ENCODE measurements at regions not wholly inside any gene's neighbourhood (a gene's known extent, or its start where the extent isn't known, plus 50 kb on each side); places are given as distances from the start of the nearest gene placed in this dataset.

DNA sequence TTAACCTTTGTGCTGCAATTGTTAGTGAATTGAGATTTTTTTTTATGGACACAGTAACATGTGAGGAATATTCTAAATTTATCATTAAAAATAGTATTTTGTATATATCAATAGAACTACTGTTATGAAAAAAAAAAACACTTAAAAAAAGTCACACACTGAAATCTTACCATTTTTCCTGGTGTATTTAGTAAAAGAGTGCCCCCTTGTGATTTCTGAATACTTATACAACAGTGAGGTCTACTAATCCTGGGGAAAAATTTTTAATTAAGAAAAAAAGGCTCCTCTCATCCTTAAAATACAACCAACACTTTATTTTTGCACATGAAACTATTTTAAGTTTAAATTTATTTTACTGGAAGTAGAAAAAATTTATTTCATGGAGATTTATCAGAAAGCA is 56.4 kb upstream of the SPOCK3 start:
- no peak for DNase-seq (ENCODE audit: low read depth in 2 of 2)

DNA sequence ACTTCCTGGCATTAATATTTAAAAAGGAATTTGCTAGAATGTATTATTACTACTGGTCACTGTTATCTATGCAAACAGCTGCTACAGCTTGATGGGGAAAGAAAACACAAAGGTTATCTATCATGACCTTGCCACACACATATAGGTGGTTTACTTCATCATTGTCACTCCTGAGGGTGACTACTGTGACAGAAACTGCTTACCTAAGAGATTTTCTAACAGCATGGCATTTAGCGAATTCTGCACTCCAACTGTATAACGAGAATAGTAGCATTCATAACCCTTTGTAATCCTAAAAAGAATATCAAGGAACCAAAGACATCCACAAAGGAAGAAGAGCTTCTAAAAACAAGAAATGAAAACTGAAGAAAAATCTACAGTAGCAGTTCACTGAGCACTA is 74.6 kb upstream of the SPOCK3 start:
- DNase-seq (ENCODE audit: low read depth in 2 of 2): no peak

DNA sequence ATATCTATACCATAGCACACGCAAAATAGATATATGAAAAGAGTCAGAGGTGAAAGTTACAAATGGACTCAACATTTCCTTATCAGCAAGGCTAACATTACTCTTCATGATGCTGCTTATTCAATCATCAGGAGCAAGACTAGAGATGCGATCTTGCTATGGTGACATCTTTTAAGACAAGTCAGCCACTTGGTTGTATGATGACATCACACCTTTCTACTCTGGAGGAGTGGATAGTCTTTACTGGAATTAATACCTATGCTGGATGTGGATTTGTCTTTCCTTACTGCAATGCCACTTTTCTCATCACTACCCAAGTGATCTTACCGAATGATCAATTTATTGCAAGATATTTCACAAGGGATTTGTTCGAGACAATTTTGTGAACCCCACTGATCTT is 87.0 kb upstream of the SPOCK3 start:
- no peak for DNase-seq (ENCODE audit: low read depth in 2 of 2)

DNA sequence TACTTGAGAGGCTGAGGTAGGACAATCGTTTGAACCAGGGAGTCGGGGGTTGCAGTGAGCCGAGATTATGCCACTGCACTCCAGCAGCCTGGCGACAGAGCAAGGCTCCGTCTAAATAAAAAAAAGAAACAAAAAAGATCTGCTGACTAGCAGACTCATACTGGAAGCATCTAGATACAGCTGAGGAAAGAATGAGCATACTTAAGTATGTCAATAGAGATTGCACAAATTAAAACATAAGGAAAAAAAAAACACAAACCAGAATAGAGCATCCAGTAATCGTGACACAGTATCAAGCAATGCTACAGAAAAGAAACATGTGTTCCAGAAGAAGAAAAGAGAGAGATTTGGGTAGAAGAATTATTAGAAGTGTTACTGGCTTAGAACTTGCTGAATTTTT is 105.5 kb upstream of the SPOCK3 start:
- DNase-seq (ENCODE audit: low read depth in 2 of 2): no peak

DNA sequence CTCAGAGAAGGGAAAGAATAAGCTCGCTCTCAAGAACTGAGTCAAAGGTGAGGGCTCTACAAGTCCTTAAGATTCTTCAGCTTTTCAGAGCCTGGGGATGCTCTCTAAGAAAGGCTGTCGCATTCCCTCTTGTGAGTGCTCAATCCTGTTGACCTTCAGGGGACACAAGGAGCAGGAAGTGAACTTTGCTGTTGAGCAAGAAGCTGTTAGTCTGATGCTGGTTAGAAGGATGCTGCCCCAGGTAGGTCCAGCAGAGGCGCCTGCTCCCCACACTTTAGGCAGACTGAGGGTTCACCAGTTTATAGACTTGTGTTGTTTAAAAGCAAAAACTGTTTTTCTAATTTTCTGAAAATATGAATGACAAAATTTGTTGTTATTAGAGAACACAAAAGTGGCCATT is 125.4 kb upstream of the SPOCK3 start:
- no peak for DNase-seq (ENCODE audit: low read depth in 2 of 2)

DNA sequence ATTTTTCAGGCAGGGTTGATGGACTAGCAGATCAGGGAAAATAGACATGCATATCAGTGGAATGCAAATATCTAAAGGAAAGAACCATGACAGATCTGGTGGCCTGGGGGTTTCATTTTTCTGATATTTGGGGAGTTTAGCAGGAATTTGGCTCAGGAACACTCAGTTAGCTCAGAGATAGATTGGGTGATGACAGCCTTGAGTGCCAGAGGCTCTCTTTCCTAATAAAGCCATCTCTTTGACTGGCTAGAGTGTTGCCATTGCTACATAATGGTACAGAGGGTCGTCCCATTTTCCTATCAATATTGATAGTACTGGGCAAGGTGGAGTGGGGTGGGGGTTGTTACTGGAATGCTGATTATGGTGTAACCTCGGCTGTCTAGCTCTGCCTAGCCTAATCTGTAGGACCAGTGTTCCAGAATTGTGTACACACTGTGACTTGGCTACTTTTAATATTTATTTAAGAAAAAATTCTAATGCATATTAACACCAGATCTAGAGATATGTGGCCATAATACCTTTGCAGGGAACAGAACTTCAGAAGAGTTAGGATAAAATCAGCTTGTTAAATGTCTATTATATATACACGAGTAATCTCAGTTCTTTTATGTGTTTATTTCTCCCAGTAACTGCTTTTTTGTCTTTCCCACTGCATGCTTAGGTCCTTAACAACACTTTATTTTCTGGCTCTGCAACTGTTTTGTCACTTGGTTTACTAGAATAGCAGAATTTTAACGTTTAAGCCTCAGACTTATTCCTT is 145.0 kb upstream of the SPOCK3 start:
- DNase-seq (ENCODE audit: low read depth in 2 of 2): no peak

DNA sequence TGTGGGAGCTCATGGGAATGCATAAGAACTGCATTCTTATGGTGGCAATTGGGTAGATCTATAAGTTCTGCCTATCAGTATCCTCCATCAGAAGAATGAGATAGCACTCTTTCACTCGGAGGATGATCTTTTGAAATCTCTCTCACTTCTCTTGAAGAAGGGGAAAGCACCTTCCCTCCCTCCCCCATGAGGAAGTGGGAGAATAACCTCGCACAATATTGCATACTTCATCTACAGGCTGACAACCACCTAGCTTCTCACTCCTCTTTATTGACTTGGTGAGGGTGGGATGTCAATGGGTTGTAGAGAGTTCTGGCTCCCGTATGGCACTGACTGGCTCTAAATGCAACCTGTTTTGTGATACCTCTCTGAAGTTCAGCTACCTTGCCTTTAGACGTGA is 146.7 kb upstream of the SPOCK3 start:
- no peak for DNase-seq (ENCODE audit: low read depth in 2 of 2)

DNA sequence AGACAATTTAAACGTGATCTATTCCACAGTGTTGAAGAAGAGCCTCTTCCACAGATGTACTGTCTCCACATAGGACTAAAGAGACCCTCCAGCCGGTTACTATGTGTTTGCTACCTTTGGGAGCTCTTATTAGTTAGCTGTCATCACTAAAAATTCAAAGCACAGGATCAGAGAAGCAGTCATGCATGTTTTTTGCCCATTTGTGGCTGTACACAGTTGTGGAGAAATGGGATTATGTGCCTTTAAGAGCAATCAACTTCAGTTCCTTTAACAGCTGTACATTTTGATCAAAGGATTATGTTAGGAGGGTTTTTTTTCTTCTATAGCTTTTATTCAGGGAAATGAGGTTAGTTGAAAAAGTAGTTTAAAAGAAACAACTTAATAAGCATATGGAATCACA is 149.0 kb upstream of the SPOCK3 start:
- no peak for DNase-seq (ENCODE audit: low read depth in 2 of 2)

DNA sequence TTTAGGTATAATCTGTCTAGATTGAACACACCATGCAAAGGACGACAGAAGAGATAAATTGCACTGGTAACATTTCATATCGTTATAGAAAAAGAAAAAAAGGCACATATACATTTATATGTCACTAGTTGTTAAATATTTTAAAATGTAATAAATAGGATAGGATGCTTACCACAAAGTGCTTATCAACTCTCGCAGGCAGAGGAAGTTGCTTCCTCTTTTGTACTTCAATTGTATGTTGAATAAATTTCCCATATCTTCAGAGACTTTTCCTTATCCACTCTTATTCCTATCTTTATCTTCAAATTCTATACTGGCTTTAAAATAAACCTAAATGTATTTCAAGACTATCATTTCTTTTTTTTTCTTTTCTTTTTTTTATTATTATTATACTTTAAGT is 163.3 kb upstream of the SPOCK3 start:
- DNase-seq (ENCODE audit: low read depth in 2 of 2): no peak

DNA sequence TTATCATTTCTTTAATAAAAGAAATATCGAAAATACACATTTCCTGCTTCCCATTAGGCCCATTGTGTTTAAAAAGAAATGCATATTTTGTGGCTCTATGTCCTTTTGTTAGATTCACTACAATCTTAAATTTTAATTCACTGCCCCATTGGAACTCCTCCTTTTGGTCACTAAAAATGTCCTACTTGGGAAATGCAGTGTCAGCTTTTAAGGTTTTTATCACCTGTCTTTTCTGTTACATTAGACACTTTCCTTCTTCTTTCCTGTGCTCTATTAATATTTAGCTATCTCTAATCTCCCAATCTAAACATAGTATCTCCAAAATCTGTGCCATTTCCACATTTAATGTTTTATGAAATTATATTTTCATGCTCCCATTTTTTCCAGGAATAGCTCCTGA is 164.9 kb upstream of the SPOCK3 start:
- DNase-seq (ENCODE audit: low read depth in 2 of 2): no peak

DNA sequence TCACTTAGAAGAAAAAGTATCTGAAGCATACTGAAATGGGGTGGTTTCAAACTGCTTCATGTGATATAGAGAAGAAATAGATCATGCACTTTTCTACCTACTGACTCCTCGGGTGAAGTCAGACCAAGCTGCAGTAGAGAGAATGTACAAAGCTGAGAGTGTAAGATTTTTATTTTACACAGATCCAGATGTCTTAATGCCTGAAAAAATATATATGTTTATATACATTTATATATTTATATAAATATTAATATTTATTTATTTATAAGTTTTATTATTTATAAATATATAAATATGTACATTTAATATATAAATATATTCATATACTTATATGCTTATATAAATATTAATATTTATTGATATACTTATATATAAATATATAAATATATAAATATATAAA is 171.9 kb upstream of the SPOCK3 start:
- DNase-seq (ENCODE audit: low read depth in 2 of 2): no peak

DNA sequence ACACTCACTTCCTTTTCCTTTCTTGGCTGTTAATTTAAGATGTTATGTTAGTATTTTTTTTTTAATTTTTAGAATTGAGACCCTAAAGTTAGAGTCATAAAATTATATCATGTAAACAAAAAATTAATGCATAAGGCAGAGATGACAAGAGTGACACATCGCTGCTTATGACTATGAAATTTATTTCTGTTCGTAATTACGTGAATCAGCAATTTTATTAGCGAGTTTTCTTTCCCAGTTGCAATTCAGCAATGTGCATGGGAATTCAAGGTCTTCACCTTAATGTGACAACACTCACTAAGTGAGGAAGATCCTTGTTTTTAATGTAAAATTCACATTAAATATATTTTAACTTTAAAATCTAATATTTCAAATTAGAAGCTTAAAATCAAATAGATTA is 181.2 kb upstream of the SPOCK3 start:
- no peak for DNase-seq (ENCODE audit: low read depth in 2 of 2)

DNA sequence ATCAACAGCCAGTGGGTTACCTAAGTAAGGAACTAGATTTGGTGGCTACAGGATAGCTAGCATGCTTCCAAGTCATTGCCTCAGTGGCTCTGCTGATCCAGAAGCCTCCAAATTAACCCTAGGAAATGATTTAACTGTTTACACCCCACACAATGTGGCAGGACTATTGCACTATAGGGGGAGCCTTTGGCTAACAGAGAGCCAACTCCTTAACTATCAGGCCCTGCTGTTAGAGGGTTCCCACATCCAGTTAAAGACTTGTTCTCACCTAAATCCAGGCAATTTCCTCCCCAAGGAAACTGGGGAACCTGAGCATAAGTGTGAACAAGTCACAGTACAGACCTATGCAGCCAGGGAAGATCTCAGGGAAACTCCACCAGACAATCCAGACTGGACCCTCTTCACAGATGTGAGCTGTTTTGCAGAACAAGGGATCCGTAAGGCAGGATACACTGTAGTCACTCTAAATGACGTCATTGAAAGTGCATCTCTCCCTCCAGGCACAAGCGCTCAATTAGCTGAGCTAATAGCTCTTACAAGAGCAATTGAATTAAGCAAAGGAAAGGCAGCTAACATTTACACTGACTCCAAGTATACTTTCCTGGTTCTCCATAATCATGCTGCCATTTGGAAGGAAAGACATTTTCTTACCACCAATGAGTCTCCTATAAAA is 185.3 kb upstream of the SPOCK3 start:
- no peak for DNase-seq (ENCODE audit: low read depth in 2 of 2)

DNA sequence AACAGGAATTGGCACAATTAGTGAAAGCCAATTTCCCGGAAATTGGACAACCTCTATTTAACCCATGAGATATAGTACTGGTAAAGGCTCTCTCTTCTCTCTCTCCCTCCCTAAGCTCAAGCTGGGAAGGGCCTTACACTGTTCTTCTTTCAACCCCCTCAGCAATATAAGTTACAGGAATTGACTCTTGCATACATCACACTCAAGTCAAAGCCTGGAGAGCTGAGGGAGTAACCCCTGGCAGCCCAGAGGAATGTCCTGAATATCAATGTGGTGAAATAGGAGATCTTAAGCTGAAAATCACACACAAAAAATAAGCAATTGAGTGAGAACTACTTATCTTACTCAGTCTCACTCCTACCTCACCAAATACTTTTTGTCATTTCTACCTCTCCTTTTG is 186.9 kb upstream of the SPOCK3 start:
- no peak for DNase-seq (ENCODE audit: low read depth in 2 of 2)

DNA sequence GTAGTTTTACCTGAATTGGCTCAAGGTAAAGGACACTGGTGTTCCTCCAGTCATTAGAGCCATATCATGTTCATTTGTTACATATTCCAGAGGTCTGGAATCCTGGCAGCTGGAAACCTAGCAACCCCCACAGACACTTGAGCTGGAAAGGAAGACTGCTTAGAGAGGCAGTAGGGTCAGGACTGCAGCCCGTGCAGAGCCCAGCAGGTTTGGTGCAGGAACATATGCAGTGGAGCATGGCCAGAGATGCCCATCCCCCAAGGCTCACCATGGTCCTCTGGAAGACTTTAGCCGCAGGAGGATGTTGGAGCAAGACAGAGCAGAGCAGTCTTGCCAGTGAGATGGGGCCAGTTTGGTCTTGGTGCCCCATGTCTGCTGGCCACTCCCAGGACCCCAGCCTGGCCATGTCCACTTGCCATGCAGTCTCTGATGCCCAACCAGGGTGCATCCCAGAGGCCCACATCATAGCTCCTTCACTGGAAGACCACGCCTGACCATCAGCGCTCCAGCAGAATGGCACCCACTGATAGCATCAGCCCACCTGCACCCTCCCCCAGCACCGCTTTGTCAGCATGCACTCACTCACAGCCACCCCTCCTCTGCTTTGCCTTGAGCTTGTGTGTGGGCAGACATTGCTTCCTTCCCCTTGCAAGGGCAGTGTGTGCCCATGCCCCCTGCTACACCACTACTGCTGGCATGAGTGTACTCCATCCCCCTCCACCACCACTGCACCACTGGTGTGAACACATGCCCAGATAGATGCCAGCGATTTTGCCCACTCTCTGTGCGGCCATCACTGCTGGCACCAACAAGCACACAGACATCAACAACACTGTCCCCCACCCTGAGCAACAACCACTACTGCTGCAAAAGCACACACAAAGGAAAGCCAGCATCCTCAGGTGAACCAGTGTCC is 190.3 kb upstream of the SPOCK3 start:
- DNase-seq (ENCODE audit: low read depth in 2 of 2): no peak

DNA sequence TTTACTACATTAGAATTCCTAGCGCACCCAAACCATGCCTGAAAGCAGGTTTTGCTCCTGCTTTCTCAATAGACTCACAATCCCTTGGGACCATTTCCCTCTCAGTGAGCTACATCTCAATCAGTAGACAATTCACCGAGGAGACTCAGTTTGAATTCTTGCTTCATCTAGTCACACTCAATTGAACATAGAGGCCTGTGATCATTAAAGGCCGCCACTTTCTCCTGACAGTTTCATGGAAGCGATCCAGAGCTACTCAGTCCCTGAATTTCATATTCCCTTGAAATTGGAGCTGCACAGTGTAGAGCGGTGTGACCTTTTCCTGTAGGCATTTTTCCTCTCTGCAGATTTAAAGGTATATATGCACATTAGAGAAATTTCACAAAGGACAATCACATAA is 193.9 kb upstream of the SPOCK3 start:
- no peak for DNase-seq (ENCODE audit: low read depth in 2 of 2)

DNA sequence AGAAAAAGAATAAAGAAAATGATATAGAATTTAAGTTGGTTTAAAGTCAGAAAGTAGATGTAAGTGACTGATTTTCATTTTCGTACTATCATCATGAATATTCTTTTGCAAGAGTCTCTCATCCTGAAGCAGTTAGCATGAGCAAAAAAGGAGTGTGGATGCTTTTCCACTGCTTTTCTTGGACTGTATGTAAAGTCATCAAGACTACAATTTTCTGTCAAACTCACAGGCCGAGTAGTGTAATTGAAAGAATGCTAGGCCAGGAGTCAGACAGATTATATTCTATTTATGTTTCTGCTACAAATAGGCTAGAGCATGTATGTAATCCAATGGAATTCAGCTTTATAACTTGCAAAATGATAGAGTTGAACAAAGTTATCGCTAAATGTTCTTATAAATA is 197.1 kb upstream of the SPOCK3 start:
- DNase-seq (ENCODE audit: low read depth in 2 of 2): no peak

DNA sequence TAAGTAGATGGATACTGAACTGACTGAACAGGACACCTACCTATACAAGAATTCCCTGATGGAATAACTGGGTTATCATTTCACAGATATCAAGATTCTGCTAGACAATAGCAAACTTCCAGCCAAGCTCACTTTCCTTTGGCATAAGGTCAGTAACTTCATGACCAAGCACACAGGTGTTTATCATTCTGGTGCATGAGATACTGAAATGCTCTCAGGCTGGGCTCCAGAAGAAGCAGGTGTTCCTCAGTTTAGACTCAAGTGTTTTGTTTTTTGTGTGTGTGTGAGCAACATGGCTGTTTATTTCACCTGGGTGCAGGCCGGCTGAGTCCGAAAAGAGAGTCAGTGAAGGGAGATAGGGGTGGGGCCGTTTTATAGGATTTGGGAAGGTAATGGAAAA is 201.5 kb upstream of the SPOCK3 start:
- no peak for DNase-seq (ENCODE audit: low read depth in 2 of 2)

DNA sequence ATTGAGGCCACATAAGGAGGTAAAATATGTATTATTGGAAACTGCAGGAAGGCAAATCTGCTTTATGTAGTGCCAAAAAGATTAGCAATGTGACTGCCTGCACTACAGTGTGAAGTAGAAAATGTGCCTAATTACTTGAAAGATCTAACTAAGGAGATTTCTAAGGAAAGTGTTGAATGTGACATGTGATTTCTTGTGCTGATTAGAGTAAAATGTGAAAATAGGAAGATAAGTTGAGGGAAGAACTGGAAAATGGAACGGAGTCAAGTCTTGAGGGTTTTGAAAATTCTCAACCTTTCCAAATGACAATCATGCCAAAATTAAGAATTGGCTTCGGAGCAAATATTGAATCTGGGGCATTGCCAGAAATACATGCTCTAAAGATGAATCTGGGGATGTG is 209.5 kb upstream of the SPOCK3 start:
- DNase-seq (ENCODE audit: low read depth in 2 of 2): no peak

DNA sequence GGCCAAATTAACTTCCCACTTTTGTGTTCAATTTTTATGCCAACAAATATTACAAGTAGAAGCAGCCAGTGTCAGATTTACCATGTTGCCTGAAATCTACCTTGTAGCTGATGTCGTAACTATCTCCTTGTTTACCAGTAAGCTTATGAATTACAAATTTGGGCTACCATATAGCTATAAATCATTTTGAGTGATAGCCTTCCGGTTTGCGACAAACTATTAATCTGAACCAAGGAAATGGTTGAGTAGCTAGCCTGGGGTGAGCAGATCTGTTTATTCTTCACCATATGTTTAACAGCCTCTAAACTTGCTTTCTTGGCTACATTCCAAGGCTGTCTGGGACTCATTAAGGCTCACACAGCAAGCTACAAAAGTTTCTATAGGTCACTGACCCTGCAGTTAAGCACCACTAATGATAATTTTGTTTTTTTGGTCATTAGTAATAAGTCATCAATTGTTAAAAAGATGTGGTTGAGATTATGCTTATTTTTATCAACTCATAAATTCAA is 218.7 kb upstream of the SPOCK3 start:
- no peak for DNase-seq (ENCODE audit: low read depth in 2 of 2)

DNA sequence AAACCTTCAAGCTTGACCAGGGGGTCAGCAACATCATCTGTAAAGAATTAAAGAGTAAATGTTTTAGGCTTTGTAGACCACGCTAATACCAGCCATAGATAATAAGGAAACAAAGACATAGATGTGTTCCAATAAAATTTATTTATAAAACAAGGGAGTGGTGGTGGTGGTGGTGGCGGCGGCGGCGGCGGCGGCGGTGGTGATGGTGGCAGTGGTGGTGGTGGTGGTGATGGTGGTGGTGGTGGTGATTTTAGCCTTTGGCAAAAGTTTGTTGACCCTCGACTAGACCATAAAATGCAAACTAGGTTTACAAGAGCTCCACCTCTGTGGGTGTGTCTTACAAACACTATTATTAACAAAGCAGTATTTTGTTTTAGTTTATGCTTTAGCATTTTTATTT is 222.3 kb upstream of the SPOCK3 start:
- DNase-seq (ENCODE audit: low read depth in 2 of 2): no peak

DNA sequence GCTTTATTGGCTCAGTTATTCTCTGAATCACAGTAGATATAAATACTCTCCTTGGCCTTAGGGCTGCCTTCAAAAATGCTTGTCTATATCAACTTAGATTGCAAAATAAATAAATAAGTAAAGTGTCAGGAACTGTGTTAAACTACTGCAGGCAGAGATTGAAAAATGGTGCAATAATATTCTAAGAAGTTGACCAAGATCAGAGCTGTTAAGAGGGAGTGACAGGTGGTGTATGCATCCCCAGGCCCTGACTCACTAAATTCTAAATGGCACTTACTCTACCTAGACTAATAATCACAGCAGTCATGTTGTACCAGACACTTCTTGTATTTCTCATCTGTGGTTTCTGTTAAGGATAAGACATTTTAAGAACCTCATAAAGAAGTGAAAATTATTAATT is 235.1 kb upstream of the SPOCK3 start:
- DNase-seq (ENCODE audit: low read depth in 2 of 2): no peak

DNA sequence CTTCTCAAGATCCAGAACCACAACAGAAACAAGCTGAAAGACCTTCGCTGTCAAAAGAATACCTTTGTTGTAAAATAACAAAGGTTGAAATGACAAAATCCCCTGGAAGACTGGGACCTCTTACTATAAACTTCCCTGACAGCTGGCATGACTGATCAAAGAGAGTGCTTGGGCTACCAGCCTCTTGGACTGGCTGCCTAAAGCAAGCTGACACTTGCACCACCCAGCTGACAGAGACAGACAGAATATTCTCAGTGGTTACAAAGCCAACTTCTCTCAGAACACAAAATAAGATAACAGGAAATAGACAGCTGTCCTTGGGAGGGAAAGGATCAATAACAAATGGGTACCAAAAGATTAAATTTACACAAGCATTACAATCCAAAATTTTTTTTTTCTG is 241.7 kb upstream of the SPOCK3 start:
- DNase-seq (ENCODE audit: low read depth in 2 of 2): no peak

All from stimulated activated CD8-positive, alpha-beta memory T cell treated with anti-CD3 and anti-CD28 coated beads, Interleukin-2, amount 100 ng/mL, for 48 hours (primary cell).